Pancreas (tissue), 10 donors: ENCODE measurements at regions not wholly inside any gene's neighbourhood (a gene's known extent, or its start where the extent isn't known, plus 50 kb on each side); places are given as distances from the start of the nearest gene placed in this dataset.

Experiments used
- ATAC-seq, 4 donors: fragments of 200-7000 bp; cut with Tn5 transposase; one replicate each; pipeline versions ENCODE4 v1.8.0 to v1.9.1; 2020; ENCODE audit warnings: mild to moderate bottlenecking in 4 of 4, moderate library complexity in 4 of 4
- DNase-seq, 6 donors: peaks; one replicate each; pipeline ENCODE4 v3.0.0-alpha.2; 2020
- FAIRE-seq: peaks from 2 replicates; lab custom pipeline; 2012; peaks lifted over from hg19 to GRCh38; lab: Jason Lieb, UNC
- H3K27ac ChIP-seq, 4 donors: fragments of 200-600 bp; sonication (generic); 1 replicate in 3 of 4; 2 replicates in 1 of 4; pipeline versions ENCODE4 v1.5.0 to v1.8.0; 2020
- H3K27me3 ChIP-seq, 4 donors: fragments of 200-600 bp; one replicate each; pipeline ENCODE4 v1.8.0; 2021
- H3K36me3 ChIP-seq, 3 donors: fragments of 200-600 bp; sonication (generic) in 1 of 3; one replicate each; pipeline versions ENCODE4 v1.5.0 to v1.8.0; 2020 to 2021
- H3K4me1 ChIP-seq, 3 donors: fragments of 200-600 bp; one replicate each; pipeline ENCODE4 v1.8.0; 2021
- H3K4me3 ChIP-seq, 4 donors: fragments of 200-600 bp; sonication (generic) in 2 of 4; one replicate each; pipeline versions ENCODE4 v1.5.0 to v1.8.0; 2020 to 2021
- H3K9me3 ChIP-seq, 4 donors: fragments of 200-600 bp; one replicate each; pipeline ENCODE4 v1.8.0; 2021
- WGBS, 2 donors: extraction: QIAGEN DNeasy Blood & Tissue Kit; methylation state at CpG; one replicate each; pipeline ENCODE4 v1.1.7; 2013; 5-methylcytosine and 5-hydroxymethylcytosine counted together
- intact Hi-C, 3 donors: fragments of 100-400 bp; cut with DNase I; formaldehyde crosslinking; loops; one replicate each; pipeline versions ENCODE4 v1.11.1 to v1.14.2; 2022
- TF ChIP-seq, protein P1 (sequence below), 4 donors: fragments of 200-600 bp; sonication (generic) in 3 of 4; IDR thresholded peaks; one replicate each; pipeline versions ENCODE4 v1.5.0 to v1.8.0; 2021; ENCODE audit warnings: antibody characterized with exemption in 4 of 4
- donor health status: healthy with polysubstance abuse.
- donor health status: DM: no; HTN: no; CAD: no; lungs with moderate emphysema.
- donor health status: DM: no; HTN: no; CAD: no.
- donor health status: control.
- donor health status: control.
- donor health status: Bipolar disorder and iron deficiency.
- donor health status: DM: yes; HTN: yes; CAD: no.
- donor health status: DM: no; HTN: no; CAD: no.
- donor health status: DM: no; HTN: no; CAD: no.
- donor health status: DM: yes; HTN: yes; CAD: no.

DNA sequence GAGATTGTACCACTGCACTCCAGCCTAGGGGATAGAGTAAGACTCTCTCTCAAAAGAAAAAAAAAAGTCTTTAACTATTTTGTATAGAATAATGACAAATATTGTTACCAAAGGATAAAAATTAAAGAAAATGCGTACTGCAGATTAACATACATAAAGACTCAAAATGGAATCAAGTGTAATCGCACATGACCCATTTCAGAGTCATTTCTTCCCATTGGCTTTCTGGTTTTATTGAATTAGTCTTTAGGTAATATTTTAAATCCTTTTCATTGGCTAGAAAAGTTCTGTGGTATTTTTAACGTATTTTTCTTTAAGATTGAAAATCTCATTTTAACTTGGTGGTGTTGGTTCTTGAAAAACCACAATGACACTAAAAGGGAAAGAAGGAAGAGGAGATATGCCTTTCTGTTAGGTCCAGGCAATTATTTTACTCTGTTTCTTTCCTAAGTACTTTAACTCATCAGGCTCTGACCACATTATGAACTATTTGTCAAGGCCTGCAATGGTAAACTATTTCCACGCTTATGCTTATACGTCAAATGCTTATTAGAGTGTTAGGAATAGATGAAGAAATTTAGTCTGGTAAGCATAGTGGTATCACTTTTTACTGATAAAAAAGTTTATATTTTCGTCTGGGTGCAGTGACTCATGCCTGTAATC, 52.3 kb downstream of the PLEKHG1 start:
- H3K36me3 ChIP-seq, result no peaks in the 10 kb centered on the region
- ATAC-seq (no peak), FAIRE-seq (no peak), DNase-seq (no peak)
- intact Hi-C loops, result no loop called here
- H3K27ac ChIP-seq, result no peak overlapping the region
- H3K4me3 ChIP-seq, result no peak overlapping the region
- TF ChIP-seq, protein P1, sequence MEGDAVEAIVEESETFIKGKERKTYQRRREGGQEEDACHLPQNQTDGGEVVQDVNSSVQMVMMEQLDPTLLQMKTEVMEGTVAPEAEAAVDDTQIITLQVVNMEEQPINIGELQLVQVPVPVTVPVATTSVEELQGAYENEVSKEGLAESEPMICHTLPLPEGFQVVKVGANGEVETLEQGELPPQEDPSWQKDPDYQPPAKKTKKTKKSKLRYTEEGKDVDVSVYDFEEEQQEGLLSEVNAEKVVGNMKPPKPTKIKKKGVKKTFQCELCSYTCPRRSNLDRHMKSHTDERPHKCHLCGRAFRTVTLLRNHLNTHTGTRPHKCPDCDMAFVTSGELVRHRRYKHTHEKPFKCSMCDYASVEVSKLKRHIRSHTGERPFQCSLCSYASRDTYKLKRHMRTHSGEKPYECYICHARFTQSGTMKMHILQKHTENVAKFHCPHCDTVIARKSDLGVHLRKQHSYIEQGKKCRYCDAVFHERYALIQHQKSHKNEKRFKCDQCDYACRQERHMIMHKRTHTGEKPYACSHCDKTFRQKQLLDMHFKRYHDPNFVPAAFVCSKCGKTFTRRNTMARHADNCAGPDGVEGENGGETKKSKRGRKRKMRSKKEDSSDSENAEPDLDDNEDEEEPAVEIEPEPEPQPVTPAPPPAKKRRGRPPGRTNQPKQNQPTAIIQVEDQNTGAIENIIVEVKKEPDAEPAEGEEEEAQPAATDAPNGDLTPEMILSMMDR (IDR thresholded peaks at IDR 0.05), result no peak
- WGBS, 2 donors, result 85 to 91% methylated on average over 6 of the region's 6 CpGs
- no peaks in the 10 kb centered on the region for H3K4me1 ChIP-seq
- no peaks in the 10 kb centered on the region for H3K27me3 ChIP-seq
- H3K9me3 ChIP-seq, result no peaks in the 10 kb centered on the region

DNA sequence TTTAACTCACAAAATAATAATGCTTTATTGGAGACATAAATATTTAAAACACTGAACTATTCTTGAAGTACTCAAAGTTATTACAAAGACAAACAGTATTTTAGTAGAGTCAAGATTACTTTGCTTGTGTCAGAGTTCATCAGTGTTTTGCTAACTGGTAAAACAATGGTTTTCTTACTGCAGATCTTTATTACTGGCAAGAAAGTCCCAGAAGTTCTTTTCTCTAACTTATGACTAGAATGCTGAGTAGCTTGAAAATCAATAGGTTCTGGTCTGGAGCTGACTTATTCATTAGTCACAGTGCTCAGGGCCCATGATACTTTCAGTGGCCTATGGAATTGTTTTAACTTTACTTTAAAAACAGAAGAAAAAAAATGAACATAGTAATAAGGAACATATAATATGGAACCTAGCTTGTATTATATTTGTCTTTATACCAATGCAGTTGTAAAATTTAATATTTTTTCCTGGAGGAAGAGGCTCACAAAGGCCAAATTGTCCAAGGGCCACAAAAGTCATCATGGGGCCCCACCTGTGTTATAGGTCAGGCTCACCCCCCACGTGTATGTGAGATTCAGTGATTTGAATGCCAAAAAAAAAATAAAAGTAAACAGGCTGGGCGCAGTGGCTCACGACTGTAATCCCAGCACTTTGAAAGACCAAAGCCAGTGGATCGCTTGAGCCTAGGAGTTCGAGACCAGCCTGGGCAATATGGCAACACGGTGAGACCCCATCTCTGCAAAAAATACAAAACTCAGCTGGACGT, 53.3 kb downstream of the PLEKHG1 start:
- TF ChIP-seq, protein P1 (IDR thresholded peaks at IDR 0.05), result no peak
- Histone ChIP-seq H3K27me3 (no peaks in the 10 kb centered on the region), H3K4me3 (no peak overlapping the region), H3K4me1 (no peaks in the 10 kb centered on the region), H3K9me3 (no peaks in the 10 kb centered on the region), H3K27ac (no peak overlapping the region), H3K36me3 (no peaks in the 10 kb centered on the region)
- WGBS, 2 donors, result 78 to 79% methylated on average over 7 of the region's 7 CpGs
- DNase-seq (no peak), FAIRE-seq (peak; percentile 54), ATAC-seq (no peak)
- intact Hi-C loops, result no loop called here

GRCh38 chr6:150654608-150655007, 54.9 kb downstream of the PLEKHG1 start:
- WGBS, 2 donors, result 89% methylated on average over 3 of the region's 3 CpGs
- Histone ChIP-seq H3K27me3 (no peaks in the 10 kb centered on the region), H3K36me3 (no peaks in the 10 kb centered on the region), H3K4me1 (no peaks in the 10 kb centered on the region), H3K27ac (no peak overlapping the region), H3K4me3 (no peak overlapping the region), H3K9me3 (no peaks in the 10 kb centered on the region)
- no peak for ATAC-seq
- TF ChIP-seq, protein P1 (IDR thresholded peaks at IDR 0.05), result no peak
- FAIRE-seq, result no peak
- no peak for DNase-seq
- intact Hi-C loops, result no loop called here

DNA sequence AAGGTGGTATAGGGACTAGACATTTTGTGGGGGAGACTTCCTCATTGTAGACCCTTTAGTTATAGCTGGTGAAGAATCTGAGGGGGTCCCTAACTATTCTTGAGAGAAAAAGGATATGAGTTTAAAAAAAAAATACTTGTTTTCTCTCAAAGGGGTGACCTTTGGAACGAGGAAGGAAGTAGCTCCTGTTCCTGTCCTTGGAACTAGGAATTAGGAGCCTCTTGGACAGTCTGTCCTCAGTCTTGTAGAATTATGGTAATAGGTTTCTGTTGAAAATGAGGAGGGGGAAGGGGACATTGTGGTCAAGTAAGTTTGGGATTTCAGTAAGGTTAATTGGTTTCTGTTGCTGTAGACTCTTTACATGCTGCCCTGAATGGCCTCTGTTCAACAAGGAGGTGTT, 56.5 kb downstream of the PLEKHG1 start:
- FAIRE-seq, result no peak
- ATAC-seq, result no peak

More for the DNA sequence above, 56.5 kb downstream of the PLEKHG1 start:
- H3K27me3 ChIP-seq, result no peaks in the 10 kb centered on the region
- no peaks in the 10 kb centered on the region for H3K9me3 ChIP-seq
- WGBS, 2 donors, result 69 to 73% methylated on average over 1 of the region's 1 CpG
- DNase-seq, result no peak
- TF ChIP-seq, protein P1 (IDR thresholded peaks at IDR 0.05), result no peak
- H3K27ac ChIP-seq, result no peak overlapping the region
- H3K4me3 ChIP-seq, result no peak overlapping the region
- intact Hi-C loops, result no loop called here
- no peaks in the 10 kb centered on the region for H3K36me3 ChIP-seq
- no peaks in the 10 kb centered on the region for H3K4me1 ChIP-seq
